ENCODE measurements at regions not wholly inside any gene's neighbourhood (a gene's known extent, or its start where the extent isn't known, plus 50 kb on each side); places are given as distances from the start of the nearest gene placed in this dataset.

DNA sequence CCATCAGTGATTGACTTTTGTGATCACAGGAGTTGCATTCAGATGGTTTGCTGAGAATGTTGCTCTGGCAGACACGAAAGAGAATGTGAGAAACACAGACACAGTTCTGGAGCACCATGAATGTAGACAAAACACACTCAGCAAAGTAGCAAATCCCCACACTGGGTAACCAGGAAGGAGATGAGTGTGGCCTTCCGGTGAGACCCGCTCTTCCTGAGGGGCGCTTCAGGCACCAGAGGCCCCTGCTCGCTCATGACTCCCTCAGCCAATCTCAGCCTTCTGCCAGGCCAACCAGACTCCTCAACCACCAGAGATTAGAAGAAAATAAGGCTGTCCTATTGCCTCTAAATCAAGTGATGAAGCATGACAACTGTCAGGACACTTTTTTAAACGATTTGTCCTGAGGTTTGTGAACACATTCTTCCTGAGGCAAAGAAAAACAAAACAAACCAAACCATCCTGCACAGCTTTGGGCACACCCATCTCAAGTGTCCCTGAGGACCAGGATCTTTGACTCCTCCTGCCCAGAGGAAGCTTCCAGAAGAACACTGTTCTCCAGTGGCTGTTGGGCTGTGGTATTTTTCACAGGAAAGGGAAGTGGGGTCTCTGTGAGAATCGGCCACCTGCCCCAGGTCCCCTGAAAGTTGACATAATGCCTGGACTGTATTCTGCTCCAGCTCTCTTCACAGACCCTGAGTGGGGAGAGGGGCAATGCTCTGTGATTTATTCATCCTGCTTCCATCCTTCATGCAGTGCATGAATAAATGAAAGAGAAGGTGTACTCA lies 152.8 kb downstream of the BCL11A start:
- no peak for DNase-seq (ENCODE audit: low read depth)

DNA sequence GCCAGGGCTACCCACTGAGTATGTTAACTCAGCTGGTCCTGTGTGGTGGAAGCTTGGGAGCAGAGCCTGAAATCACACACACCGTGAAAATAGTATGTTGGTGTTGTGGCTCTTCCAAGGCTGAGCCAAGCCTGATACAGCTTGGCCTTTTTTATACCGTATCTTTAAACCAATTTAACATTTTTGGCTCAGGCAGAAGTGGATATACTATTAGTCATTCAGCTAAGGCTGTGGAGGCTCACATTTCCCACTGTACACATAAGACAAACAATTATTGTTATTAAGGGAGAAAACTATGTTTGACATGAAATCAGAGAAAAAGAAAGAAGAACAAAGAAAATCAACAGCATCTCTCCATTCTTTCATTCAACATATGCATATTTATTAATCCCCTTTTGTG lies 159.0 kb downstream of the BCL11A start:
- no peak for DNase-seq (ENCODE audit: low read depth)

DNA sequence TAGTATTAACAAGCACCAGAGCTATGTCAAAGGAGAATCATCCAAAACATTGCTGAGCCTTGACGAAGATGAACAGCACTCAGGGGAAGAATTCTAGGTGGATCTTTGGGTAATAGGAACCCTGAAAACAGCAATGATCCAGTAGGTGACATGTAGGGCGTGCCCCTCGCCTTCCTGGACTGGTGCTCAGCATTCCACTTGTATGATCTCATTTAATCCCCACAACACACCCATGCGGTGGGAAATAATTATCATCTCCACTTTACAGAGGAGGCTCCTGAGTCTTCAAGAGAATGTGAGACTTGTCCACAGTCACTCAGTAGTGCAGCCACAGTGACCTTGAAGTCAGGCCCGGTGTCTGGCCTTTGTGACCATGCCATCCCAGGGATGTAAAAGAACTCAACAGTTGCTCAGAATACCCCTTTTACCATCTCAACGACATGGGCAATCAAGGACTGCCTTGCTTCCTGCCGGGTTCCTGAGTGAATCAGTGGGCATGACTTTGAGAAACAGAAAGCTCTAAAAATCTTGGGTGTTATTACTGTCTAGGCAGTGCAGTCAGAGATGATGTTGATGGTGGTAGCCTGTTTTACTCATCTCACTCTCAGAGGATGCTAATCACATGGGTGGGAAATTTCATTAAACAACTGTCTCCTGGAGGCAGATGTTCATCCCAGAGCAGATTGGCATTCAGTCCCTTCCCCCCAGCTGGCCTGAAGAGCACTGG lies 161.6 kb downstream of the BCL11A start:
- no peak for DNase-seq (ENCODE audit: low read depth)

DNA sequence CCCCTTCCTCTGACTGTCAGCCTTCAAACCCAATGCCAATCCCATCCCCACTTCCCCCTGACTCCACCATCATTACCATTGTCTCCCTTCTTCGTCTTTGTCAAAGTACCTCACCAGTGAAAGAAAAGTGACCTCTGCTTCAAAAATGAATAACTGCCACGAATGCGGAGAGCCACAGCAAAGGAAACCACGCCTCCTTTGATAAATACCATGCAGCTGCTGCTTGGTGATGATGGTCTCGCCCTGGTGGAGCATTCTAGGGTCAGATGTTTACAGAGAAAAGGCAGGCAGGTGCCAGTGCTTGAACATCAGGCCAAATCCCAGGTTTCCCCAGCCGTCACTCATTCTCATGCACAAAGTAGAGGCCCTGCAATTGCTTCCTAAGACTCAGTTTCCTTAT lies 162.2 kb downstream of the BCL11A start:
- no peak for DNase-seq (ENCODE audit: low read depth)

DNA sequence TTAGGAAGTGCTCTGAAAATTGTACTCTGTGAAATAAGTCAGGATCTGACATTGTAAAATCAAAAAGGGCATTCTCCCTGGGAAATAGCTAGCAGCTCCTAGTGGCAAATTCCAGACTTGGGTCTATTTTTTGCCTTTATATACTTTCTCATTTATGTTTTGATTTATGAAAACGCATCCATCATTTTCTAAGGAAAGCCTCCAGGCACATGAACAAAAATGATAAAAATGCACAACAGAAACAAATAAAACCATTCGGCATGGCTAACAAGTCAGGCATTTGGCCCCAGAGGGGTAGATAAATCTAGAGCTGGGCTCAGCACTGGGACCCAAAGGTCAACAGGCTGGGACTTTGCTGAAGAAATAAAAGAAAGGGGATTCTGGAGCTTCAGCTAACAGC lies 167.0 kb downstream of the BCL11A start:
- DNase-seq (ENCODE audit: low read depth) = no peak

DNA sequence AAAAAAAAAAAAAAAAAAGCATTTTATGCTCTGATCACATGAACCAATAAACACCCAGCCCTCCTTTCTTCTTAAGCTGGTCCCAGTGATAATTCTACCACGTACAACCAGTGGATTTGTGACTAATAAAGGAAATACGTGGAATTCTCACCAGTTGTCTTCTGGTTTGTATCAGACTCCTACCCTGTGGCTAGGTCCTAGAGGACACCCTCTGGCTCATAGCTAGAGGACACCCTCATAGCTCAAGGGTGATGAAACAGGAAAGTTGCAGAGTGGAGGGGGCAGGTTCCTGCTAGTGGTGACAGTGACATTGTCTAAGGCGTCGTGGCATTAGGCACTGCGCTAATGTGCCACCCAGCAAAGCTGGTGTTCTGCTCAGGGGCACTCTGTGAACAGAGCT lies 167.8 kb downstream of the BCL11A start:
- DNase-seq (ENCODE audit: low read depth) = no peak

DNA sequence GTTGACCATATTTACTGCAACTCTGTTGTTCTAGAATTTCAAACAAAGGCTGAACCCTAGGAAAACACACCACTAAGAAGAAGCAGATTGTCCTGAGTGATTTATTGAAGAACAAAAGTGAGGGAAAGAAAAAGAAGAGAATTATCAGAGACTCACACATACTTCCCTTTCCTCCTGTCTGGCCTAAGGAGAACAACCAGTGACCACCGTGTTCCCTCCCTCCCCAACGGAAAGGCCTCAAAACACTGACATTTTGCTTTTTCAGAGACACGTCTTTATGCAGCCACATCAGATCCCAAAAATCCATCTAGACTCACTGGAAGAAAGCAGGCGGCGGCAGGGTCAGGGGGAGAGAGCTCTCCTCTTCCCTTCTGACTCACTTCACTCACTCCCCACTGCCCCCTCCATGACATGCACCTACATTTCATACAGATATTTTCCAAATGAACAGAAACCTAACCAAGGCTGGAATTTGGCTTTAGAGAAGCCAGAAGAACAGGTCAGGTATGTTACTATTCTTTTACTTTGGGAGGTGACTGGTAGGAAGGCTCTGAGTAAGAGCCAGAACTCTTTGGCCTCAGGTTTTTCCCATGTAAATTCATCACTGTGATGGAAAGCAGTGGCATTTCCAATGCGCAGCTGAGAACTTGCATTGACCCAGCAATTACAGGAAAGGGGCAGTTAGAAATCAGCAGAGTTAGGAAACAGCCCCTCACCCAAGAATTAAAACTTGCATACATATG lies 169.9 kb downstream of the BCL11A start:
- no peak for DNase-seq (ENCODE audit: low read depth)

DNA sequence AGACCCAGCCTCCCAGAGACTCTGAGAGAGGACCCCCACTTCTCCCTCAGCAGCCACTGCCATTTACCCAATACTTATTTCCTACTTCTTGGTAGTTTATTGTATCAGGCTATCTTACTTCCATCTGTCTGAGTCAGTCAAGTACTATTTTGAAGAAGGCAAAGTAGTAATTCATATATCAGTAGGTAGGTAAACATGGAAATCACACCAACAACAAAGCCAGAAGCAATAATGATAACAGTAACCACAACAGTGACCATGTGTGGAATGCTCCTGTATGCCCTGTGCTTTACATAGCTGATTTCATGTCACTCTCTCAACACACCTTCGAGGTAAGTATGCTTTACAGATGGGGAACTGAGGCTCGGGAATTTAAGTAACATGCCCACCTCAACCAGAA lies 173.0 kb downstream of the BCL11A start:
- no peak for DNase-seq (ENCODE audit: low read depth)

DNA sequence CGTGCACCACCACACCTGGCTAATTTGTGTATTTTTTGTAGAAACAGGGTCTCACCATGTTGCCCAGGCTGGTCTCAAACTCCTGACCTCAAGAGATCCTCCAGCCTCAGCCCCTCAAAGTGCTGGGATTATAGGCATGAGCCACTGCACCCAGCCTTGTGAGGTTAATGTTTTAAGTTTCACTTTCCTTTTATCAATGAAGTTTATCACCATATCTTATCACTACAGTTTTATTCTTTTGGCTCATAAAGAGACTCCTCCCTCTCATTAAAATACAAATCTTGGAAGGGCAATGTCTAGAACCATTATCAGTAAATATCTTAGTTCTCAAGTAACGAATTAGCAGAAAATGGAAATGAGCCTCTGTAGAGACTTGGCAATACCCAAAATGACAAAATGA lies 173.8 kb downstream of the BCL11A start:
- no peak for DNase-seq (ENCODE audit: low read depth)

DNA sequence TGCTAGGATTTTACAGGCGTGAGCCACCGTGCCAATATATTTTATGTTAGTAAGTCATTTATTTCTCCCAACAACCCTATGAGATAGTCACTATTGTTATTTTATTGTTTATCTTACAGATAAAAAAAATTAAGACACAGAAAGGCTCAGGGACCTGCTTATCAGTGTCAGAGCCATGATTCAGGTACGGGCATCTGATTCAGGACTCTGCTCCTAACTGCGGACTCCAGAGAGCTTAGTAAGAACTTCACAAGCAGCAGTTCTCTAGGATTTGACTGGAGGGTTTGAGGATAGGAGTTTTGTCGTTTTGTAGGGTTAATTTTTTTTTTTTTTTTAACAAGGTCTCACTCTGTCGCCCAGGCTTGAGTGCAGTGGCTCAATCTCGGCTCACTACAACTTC lies 174.2 kb downstream of the BCL11A start:
- no peak for DNase-seq (ENCODE audit: low read depth)

DNA sequence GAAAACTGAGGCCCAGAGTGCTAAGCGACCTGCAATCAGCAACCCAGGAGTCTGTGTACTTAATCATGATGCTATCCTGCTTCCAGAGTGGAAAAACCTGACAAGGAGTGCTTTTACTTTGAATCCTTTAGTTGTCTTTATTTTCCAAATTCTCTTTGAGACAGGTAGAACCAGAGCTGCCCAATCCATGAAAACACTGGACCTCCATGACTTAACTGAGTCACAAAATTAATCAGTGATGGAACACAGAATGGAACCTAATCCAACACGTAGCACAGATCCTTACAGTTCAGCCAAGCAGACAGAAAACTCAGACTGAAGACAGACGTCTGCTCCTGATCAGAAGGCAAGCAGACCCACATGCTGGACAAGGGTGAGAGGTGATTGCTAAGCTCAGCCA lies 175.6 kb downstream of the BCL11A start:
- DNase-seq (ENCODE audit: low read depth) = no peak

DNA sequence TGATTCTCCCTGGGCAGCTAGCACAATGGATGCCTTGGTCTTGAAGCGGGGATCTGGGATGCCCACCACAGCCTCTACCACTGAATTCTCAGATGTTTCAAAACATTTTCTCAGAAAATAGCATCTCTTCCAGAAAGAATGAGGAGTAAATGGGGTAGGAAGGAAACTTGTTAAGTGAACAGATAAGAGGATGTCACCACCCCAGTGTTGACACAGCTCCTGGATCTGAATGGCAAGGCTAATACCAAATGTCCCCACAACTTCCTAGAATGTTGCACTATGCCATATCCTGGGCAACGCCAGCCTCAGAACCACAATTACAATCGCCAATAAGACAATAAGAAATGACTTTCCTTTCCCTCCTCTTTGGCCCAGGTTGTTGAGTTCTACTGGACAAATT lies 177.2 kb downstream of the BCL11A start:
- no peak for DNase-seq (ENCODE audit: low read depth)

DNA sequence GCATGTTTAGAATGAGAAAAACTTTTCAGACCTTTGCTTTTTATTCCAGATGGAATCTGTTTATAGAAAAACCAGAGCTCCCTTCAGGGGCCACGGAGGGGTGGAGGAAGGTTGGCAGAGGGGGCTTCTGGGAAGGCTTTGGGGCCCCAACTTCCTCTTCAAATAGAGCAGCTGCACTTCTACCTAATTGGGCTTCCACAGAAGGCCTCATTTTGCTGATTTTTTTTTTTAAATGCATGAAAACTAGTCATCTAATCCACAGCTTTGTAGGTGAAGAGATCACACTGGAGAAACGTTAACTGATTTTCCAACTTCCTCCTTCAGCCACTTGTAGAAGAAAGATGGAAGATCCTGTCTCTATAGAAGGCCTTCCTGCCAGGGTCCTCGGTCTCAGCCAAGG lies 181.8 kb downstream of the BCL11A start:
- no peak for DNase-seq (ENCODE audit: low read depth)

DNA sequence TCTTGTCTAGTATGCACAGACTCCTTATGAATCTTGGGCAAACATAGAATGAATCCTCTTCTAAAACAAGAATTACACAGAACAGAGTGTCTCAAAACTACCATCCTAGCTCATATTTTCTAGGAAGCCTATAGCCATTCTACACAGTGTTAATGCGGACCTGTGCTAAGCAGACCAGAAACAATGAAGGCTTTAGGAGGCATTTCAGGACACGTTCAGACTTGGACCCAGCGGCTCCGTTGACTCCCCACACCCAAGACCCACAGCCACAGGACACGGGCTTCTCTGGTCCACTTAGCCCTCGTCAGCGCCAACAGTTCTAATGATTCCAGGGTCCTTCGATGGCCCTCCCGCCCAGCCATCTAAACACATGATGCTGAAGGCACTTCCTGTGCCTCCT lies 182.2 kb downstream of the BCL11A start:
- no peak for DNase-seq (ENCODE audit: low read depth)

DNA sequence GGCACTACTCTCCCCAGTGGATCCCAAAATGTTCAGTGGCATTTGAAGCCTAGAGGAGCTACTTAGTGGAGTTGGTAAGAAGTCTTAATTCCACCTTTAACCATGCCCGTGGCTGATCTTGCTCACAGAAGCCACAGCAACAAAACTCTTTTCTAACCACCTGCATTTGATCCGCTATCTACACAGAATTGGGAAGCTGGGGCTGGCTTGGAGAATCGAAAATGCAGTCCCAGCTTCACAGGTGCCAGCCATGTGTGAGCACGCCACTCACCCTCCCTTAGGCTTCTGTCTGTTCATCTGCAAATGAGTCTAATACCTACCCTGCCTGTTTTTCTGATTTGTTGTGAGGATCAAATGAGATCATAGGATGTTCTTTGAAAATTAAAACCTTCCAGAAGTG lies 182.6 kb downstream of the BCL11A start:
- DNase-seq (ENCODE audit: low read depth) = no peak

DNA sequence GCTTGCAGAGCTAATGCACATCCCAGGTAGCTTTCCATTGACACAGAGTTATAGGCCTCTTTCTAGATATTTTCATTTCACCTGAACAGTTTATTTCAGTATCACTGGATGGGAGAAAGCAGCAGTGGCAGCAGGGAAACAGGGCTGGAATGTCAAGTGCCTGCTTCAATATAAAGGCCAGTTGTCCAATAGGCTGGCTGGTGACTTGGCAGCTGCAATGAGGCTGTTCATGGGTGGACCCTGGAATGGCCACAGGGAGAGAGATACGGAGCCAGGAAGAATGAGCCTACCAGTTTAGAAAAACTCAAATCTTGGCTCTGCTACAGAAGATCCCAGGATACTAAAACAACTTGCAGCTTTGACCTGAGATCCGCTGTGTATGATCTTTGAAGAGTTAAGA lies 185.0 kb downstream of the BCL11A start:
- DNase-seq (ENCODE audit: low read depth) = no peak

DNA sequence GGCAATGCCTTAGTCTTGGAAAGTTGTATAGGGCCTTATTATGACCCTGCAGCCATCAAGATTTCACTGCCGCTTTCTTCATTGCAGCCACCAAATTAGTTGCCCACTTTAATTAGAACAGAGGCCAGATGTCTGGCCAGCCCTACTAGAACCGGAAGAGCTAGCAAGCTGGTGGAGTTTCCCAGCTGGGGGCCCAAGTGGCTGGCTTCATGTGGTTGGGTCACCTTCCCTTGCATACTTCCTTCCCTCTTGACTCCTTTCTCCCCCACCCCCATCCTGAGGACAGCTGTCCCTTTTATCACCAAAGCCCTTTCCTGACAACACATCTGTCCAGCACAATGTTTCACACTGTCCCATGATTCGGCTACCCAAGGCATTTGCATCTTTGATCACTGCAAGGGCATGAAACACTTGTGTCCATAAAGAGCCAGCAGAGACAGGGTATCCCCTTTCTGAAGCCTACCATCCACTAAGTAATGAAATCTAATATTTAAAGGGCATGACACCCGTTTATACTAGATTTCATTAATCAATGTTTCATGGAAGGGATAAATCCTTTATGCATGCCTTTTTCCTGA lies 187.2 kb downstream of the BCL11A start:
- DNase-seq (ENCODE audit: low read depth) = no peak

DNA sequence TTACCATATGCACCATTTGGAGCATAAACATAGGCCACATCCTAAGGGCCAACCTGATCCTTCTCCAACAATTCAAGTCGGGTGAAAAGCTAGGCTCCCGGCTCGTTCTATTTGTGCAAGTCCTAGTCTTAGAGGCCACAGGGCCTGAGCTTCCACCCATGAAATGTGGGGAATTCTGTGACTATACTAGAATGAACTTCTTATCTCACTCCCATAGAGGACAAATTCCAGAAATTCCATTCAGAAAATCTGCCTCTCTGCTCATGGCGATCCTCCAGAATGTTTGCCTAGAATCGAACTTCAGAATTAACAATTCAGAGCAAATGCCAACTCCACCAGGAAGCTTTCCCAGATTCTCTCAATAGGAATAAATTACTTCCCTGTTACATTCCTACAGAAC lies 187.9 kb downstream of the BCL11A start:
- DNase-seq (ENCODE audit: low read depth) = no peak

DNA sequence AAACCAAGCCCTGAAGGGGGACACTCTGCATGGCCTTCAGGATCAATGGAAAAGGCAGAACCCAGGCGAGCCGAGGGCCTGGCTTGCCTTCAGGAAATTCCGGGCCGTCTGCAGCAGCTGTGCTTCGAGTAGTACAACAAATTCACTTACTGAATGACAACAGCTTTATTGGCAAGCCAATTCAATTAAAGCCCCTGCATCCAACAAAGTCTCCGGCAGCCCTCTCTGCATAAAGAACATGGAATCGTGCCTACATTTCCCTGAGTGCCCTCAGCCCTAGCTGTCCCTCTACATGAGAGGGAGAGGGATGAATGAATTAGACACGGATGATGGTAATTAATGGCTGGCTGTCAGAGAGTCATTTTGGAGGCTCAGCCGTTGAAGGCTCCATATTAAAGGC lies 189.0 kb downstream of the BCL11A start:
- DNase-seq (ENCODE audit: low read depth) = no peak

DNA sequence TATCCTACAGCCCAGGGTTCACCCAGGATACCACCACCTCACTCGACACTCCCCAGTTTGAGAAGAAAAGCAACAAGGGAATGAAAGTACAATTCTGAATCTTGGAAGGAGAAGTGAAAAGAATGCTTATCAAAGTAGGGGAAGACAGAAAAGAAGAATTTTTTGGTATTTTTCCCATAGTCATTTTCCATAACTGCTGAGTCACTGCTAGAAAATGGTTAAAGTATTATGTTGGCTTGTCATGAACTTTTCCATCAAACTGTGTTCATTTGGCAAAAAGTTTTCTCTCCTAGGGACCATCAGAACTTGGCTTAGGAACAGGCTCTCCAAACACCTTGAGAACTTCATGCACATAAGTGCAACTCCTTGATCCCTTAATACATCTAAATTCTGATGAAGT lies 192.0 kb downstream of the BCL11A start:
- no peak for DNase-seq (ENCODE audit: low read depth)

DNA sequence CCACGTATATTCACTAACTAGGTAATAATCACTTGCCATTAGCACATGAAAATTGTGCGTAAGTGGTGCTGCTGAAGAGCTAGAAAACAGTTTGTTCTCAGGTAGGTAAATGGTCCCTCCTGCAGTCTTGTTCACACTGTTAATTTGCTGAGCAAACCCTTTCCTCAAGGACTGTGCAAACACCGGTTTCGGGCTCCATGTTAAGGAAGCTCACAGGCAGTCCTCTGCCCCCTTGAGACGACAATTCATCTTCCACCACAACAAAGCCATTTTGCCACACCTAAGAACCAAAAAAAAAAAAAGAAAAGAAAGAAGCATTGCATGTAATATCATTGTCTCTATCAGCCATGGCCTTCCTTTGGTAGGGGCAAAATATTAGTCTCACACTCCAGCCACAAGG lies 193.9 kb downstream of the BCL11A start:
- DNase-seq (ENCODE audit: low read depth) = no peak

DNA sequence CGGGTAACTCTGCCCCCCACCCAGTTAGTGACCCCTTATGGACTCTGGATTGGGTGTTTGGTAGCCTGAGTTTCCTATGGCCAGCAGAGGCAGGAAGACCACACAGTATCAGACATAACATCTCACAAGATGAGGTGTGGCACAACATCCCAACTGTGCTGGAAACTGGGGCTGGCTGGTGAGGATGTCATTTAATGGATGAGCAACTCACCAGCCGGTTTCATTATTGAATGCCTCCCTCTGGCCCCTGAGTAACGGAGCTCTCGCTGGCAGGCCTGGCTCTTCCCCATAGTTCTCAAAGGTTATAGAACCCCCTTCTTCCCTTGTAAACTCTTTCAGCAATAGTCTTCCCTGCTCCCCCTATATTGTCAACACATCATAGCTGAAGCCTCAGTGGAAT lies 195.0 kb downstream of the BCL11A start:
- DNase-seq (ENCODE audit: low read depth) = no peak

DNA sequence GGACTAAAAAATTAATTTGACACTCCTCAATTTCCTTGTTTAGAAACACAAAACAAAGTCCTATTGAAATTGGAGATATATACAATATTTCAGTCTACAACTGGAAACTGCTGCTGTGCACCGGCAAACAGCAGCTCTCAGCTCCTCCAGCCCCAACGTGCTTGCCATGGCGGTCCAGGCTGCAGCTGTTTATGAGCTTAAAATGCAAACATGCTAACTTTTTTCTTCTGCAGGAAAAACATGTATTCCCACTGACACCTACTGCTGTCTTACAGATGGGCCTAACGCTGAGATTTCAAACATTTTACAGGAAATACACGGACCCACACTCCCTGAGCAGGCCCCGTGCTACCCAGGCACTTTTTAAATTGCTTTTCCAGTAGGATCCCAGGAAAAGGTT lies 195.5 kb downstream of the BCL11A start:
- DNase-seq (ENCODE audit: low read depth) = no peak

Measured in activated T-cell treated with anti-CD3 and anti-CD28 coated beads for 24 hours (primary cell).